ENCODE measurements at regions not wholly inside any gene's neighbourhood (a gene's known extent, or its start where the extent isn't known, plus 50 kb on each side); places are given as distances from the start of the nearest gene placed in this dataset.

- TF ChIP-seq CTCF (conservative IDR thresholded peaks at IDR 0.05 in 1 of 2, IDR thresholded peaks at IDR 0.05 in 1 of 2; ENCODE audit: low read depth in 1 of 2, low read length in 2 of 2) (no peak), EZH2 (IDR thresholded peaks at IDR 0.05; ENCODE audit: low read length, missing control alignments) (no peak)
Measured at GRCh38 chr13:78491978-78492377, 111.4 kb downstream of the POU4F1 start.

All from fibroblast of lung (primary cell).